HG02981 (cell line): ENCODE measurements at regions not wholly inside any gene's neighbourhood (a gene's known extent, or its start where the extent isn't known, plus 50 kb on each side); places are given as distances from the start of the nearest gene placed in this dataset.

ENCODE experiments used
- ATAC-seq: cut with Tn5 transposase; IDR thresholded peaks from one replicate; pipeline ENCODE4 v1.9.1; 2021; ENCODE audit warnings: mild to moderate bottlenecking, moderate library complexity; ENCODE audit not compliant: unreplicated experiment

DNA sequence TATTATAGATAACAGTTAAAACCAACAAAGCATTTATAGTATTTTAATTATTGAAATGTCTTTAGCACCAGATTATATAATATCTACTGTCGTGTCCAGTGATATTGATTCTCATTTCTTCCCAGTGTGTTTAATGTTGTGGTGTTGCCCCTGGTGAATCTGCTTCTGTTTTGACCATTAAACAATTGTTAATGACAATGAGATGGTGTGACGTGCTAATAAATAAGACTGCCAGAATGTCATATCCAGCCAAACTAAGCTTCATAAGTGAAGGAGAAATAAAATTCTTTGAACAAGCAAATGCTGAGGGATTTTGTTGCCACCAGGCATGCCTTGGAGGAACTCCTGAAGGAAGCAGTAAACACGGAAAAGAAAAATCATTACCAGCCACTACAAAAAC lies 480.0 kb upstream of the ROBO1 start:
- ATAC-seq, result no peak

- ATAC-seq, result no peak
Observed at GRCh38 chr3:80244390-80244789, 476.6 kb upstream of the ROBO1 start.

- ATAC-seq, result no peak
Observed at GRCh38 chr3:80241791-80242190, 474.0 kb upstream of the ROBO1 start.

GRCh38 chr3:80239301-80239700 lies 471.5 kb upstream of the ROBO1 start:
- no peak for ATAC-seq

DNA sequence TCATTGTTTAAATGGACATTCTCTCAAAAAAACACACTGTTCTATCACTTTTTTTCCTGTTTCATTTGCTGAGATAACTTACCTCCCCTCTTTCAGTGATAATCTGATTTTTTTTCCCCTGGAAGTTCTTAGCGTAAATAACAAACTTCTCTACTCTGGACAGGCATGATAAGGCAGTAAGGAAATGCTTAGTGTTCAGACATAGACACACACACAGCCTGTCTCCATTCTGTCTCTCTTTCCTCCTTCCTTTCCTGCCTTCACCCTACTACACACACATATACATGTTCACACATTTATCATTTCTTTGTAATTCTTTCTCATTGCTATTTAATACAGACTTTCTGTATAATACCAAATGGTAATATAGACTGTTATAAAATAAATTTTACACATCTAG lies 470.8 kb upstream of the ROBO1 start:
- no peak for ATAC-seq

DNA sequence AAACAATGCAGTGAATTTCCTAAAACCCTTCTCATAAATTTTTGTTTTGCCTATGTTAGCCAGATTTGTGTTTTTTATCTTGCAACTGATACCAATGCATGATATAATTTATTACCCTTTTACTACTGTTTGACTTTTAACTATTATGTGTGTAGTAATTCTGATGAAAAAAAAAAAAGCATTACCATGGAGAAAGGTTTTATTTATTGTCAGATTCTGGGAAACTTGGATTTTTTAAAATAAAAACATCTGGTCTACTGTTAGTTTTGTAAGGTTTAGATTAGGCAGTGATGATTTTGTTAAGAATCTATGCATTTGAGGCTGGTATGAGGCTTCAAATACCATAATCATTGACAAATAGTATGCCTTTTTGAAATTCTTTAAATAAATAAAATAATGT lies 470.4 kb upstream of the ROBO1 start:
- no peak for ATAC-seq

DNA sequence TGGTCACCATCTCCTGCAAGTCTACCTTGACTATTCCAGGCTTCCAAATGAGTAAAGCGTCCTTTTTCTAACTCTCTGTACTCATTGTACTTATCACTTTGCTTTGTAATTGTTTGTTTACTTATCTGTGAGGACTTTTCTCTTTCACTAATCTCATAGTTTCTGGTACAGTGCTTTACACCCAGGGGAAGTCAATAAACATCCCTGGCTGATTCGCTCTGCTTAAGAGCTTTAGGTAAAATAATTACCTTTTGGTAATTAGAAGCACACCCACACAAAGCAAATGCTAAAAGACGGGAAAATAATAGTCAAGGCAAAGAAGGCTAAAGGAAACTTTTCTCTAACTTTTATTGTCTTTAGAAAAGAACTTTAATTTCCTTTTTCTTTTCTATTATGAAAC lies 466.9 kb upstream of the ROBO1 start:
- ATAC-seq, result no peak

- no peak for ATAC-seq
Observed at GRCh38 chr3:80233576-80233975, 465.8 kb upstream of the ROBO1 start.

- ATAC-seq, result no peak
Observed at GRCh38 chr3:80232760-80233159, 465.0 kb upstream of the ROBO1 start.

DNA sequence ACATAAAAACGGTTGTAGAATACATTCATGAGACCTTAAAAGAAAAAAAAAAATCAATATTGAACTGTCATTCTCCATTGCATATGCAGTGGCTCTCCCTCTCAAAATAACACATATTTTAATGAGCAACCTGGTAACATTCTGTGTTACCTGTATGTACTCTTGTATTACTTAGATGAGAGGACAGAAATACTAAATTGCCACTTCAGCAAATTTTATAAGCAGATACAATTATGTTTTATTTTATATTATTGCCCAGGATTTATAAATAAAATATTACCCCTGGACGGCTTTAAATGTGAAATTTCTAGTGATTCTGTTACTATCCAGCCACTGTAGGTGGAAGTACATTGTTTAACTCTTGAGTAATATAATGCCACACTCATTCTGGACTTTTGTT lies 463.2 kb upstream of the ROBO1 start:
- no peak for ATAC-seq

GRCh38 chr3:80227216-80227615 lies 459.4 kb upstream of the ROBO1 start:
- ATAC-seq, result no peak

DNA sequence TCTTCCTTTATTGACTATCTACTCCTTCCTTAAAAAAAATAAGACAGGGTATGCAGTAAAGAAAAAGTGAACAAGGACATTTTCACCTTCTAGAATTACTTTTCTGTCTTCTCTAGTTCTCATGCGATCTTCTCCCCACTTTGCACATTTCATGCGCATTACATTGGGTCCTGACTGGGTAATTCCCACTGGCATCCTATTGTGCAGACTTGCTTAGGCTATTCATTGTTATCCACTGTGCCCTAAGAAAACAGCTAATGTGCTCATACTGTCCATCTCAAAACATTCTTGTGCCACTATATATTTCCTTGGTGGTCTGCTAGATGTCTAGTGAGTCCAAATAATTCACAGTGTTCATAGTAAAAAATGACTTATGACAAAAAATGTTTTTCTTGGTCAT lies 447.4 kb upstream of the ROBO1 start:
- no peak for ATAC-seq

GRCh38 chr3:80213086-80213485 lies 445.3 kb upstream of the ROBO1 start:
- no peak for ATAC-seq

DNA sequence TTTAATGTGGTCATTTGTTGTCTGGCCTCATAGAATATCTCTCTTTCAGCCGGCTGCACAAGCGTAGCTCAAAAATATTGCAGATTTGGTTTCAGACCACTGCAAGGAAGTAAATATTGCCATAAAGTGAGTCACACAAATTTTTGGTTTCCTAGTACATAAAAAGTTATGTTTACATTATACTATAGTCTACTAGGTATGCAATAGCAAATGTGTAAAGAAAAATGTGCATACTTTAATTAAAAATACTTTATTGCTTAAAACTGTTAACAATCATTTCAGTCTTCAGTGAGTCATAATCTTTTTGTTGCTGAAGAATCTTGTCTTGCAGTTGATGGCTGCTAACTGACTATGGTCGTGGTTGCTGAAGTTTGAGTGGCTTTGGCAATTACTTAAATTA lies 425.1 kb upstream of the ROBO1 start:
- no peak for ATAC-seq

DNA sequence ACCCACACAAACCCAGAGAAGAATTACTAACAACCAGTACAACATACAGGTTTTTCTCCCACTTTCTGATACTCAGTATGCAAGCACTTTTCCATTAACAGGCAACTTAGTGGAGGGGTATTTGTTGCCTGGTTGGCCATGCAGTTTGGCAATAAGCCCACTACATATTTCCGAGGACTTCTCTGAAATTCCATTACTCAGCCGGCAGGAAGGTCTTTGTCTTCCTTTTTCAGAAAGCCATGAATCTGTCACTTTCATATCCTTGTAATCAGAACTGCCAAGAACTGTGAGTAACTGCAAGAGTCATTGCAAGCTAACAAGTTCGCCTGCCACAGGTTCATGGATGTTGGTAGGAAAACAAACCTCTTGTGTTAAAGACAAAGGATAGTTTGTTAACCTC lies 422.3 kb upstream of the ROBO1 start:
- no peak for ATAC-seq

DNA sequence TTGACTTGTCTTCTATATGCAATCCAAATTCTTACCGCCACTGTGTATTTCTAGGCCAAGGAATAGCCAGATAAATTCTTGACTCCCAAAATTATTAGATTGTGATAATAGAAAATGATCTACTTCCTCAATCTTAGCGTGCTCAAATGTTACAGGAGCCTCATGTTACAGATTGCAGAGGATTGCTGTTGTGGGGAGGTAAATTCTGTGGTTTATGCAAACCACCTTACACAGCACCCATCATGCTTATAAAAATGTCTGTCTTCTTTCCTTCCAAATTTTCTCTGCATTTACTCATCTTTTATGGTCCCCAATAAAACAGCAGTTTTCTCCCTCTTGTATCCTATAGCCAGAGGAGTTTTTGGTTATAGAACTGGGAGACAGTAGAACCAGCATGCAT lies 420.2 kb upstream of the ROBO1 start:
- no peak for ATAC-seq

- no peak for ATAC-seq
Observed at GRCh38 chr3:80159990-80160506, 392.2 kb upstream of the ROBO1 start.

- no peak for ATAC-seq
Observed at GRCh38 chr3:80158332-80158731, 390.5 kb upstream of the ROBO1 start.

DNA sequence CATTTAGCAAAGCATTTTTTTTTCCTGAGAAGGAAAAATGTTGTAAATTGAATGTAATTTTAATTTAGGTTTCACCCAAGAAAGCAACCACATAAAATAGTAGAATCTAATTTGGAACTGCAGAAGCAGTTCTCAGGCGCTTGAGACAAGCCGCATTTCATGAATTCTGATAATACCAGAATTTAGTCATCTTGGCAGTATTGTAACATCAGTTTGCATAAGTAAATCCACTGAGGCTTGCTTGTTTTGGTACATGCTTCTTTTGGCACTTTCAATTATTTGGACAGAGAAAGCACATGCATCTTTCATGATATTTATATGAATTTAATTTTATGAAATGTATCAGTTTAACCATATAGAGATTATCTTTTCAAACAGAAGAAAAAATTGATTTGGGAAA lies 389.7 kb upstream of the ROBO1 start:
- no peak for ATAC-seq

DNA sequence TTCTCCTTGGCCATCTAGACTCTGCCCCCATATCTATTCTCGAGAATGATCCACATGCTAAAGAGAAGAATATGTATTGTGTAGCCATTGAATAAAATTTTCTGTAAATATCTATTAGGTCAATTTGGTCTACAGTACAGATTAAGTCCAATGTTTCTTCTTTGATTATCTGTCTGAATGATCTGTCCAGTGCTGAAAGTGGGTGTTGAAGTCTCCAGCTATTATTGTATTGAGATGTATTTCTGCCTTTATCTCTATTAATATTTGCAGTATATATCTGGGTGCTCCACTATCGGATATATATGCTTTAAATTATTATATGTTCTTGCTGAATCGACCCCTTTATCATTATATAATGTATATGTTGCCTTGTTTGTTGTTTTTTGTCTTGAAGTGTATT lies 384.9 kb upstream of the ROBO1 start:
- ATAC-seq, result no peak

DNA sequence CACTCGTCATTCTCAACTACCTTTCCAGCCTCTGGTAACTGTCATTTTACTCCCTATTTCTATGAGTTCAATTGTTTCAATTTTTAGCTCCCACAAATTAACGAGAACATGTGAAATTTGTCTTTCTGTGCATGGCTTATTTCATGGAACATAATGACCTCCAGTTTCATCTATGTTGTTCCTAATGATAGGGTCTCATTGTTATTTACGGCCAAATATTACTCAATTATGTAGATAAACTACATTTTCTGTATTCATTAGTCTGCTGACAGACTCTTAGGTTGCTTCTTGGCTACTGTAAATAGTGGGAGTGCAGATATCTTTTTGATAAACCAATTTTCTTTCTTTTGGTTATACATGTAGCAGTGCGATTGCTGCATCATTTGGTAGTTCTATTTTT lies 374.9 kb upstream of the ROBO1 start:
- ATAC-seq, result no peak

- ATAC-seq, result no peak
Observed at GRCh38 chr3:80141557-80141956, 373.8 kb upstream of the ROBO1 start.

- ATAC-seq, result no peak
Observed at GRCh38 chr3:80116281-80116680, 348.5 kb upstream of the ROBO1 start.

- no peak for ATAC-seq
Observed at GRCh38 chr3:80114694-80115093, 346.9 kb upstream of the ROBO1 start.
